SK-N-SH (cell line): ENCODE measurements at regions not wholly inside any gene's neighbourhood (a gene's known extent, or its start where the extent isn't known, plus 50 kb on each side); places are given as distances from the start of the nearest gene placed in this dataset.

Source experiments
- CTCF ChIA-PET: fragments of 300-600, 350-600 bp; formaldehyde crosslinking; extraction: SDS; loops from one replicate; lab custom pipeline; 2021; lab: Yijun Ruan, JAX
- POLR2A ChIA-PET: fragments of 350-600 bp; sonication (Branson Sonifier 250); formaldehyde crosslinking; extraction: SDS; loops from one replicate; lab custom pipeline; 2020; ENCODE audit warnings: antibody characterized with exemption, inconsistent platforms; lab: Yijun Ruan, JAX
- DNase-seq: peaks from one replicate; pipeline ENCODE4 v3.0.0; 2012
- H2AFZ ChIP-seq: fragments of 200-600 bp; sonication (generic); 2 replicates; pipeline ENCODE4 v1.8.1; 2016; ENCODE audit warnings: antibody characterized with exemption, mild to moderate bottlenecking, low read depth
- H3F3A ChIP-seq: fragments of 200-600 bp; sonication (generic); replicated peaks from 2 replicates; pipeline ENCODE3; 2016; ENCODE audit warnings: antibody characterized with exemption, mild to moderate bottlenecking; ENCODE audit not compliant: insufficient read depth
- H3K27ac ChIP-seq, 2 experiments: fragments of 200-500 bp in 1 of 2; fragments of 200-600 bp in 1 of 2; sonication (Bioruptor generic) in 1 of 2; sonication (generic), shearing (Covaris generic) in 1 of 2; 2 replicates each; pipeline versions ENCODE4 v1.5.1 to v1.6.1; 2014 to 2016; ENCODE audit warnings: low read depth in 2 of 2, inconsistent platforms in 1 of 2, low read length in 1 of 2, mild to moderate bottlenecking in 1 of 2, mixed read lengths in 1 of 2
- H3K27me3 ChIP-seq: fragments of 200-600 bp; sonication (generic), shearing (Covaris generic); 2 replicates; pipeline ENCODE4 v1.6.1; 2016; ENCODE audit warnings: mixed run types; ENCODE audit not compliant: insufficient read depth
- H3K36me3 ChIP-seq, 2 experiments: fragments of 200-500 bp in 1 of 2; fragments of 200-600 bp in 1 of 2; sonication (Bioruptor generic) in 1 of 2; sonication (generic) in 1 of 2; replicated peaks in 1 of 2; 2 replicates each; pipeline versions ENCODE3 to v1.5.1; 2014 to 2016; ENCODE audit warnings: low read length in 1 of 2, mild to moderate bottlenecking in 1 of 2; ENCODE audit not compliant: insufficient read depth in 2 of 2, control insufficient read depth in 1 of 2
- H3K4me1 ChIP-seq, 2 experiments: fragments of 200-500 bp in 1 of 2; fragments of 200-600 bp in 1 of 2; sonication (Bioruptor generic) in 1 of 2; sonication (generic), shearing (Covaris generic) in 1 of 2; 2 replicates each; pipeline versions ENCODE4 v1.5.1 to v1.6.1; 2014 to 2016; ENCODE audit warnings: low read depth in 1 of 2, low read length in 1 of 2, mixed run types in 1 of 2; ENCODE audit not compliant: insufficient read depth in 2 of 2, control insufficient read depth in 1 of 2
- H3K4me2 ChIP-seq: fragments of 200-600 bp; sonication (generic), shearing (Covaris generic); 2 replicates; pipeline ENCODE4 v1.6.1; 2017; ENCODE audit warnings: mixed run types
- H3K4me3 ChIP-seq, 2 experiments: fragments of 200-500 bp in 1 of 2; fragments of 200-600 bp in 1 of 2; sonication (Bioruptor generic) in 1 of 2; sonication (generic), shearing (Covaris generic) in 1 of 2; 2 replicates each; pipeline versions ENCODE4 v1.5.1 to v1.8.1; 2014 to 2016; ENCODE audit warnings: low read depth in 2 of 2, inconsistent platforms in 1 of 2, low read length in 1 of 2, mild to moderate bottlenecking in 1 of 2, mixed read lengths in 1 of 2, moderate library complexity in 1 of 2
- H3K79me2 ChIP-seq: fragments of 200-600 bp; sonication (generic); 2 replicates; pipeline ENCODE4 v1.8.1; 2017; ENCODE audit warnings: mild to moderate bottlenecking; ENCODE audit not compliant: insufficient read depth
- H3K9ac ChIP-seq: fragments of 200-600 bp; sonication (generic); 2 replicates; pipeline ENCODE4 v1.6.1; 2017; ENCODE audit warnings: mixed run types
- H3K9me2 ChIP-seq: fragments of 200-600 bp; sonication (generic); 2 replicates; pipeline ENCODE4 v1.6.1; 2017; ENCODE audit warnings: mixed run types
- H3K9me3 ChIP-seq: fragments of 200-600 bp; sonication (generic); 2 replicates; pipeline ENCODE4 v1.6.1; 2017; ENCODE audit warnings: mixed run types, mild to moderate bottlenecking, moderate library complexity
- H4K20me1 ChIP-seq: fragments of 200-600 bp; sonication (generic); 2 replicates; pipeline ENCODE4 v1.6.1; 2017; ENCODE audit warnings: mild to moderate bottlenecking, mixed run types; ENCODE audit not compliant: insufficient read depth
- CHD2 ChIP-seq: fragments of 150-350 bp; IDR thresholded peaks from 2 replicates; pipeline ENCODE4 v1.6.1; 2018; ENCODE audit warnings: low read length; ENCODE audit not compliant: partially characterized antibody
- ELF1 ChIP-seq: IDR thresholded peaks from 2 replicates; pipeline ENCODE4 v1.4.0; 2012
- FOSL2 ChIP-seq: IDR thresholded peaks from 2 replicates; pipeline ENCODE4 v1.4.0; 2012; ENCODE audit warnings: low read depth, mild to moderate bottlenecking, moderate library complexity, borderline replicate concordance
- FOXM1 ChIP-seq: IDR thresholded peaks from 2 replicates; pipeline ENCODE4 v1.4.0; 2012; ENCODE audit warnings: low read depth, mild to moderate bottlenecking
- GABPA ChIP-seq: IDR thresholded peaks from 2 replicates; pipeline ENCODE4 v1.4.0; 2012; ENCODE audit warnings: low read depth, mild to moderate bottlenecking
- GATA2 ChIP-seq: sonication (generic); formaldehyde crosslinking; IDR thresholded peaks from 2 replicates; pipeline ENCODE4 v1.5.0; 2020; ENCODE audit warnings: mild to moderate bottlenecking, missing genetic modification reagents
- IRF3 ChIP-seq: fragments of 150-350 bp; IDR thresholded peaks from 2 replicates; pipeline ENCODE4 v1.6.1; 2016; ENCODE audit warnings: mild to moderate bottlenecking, low read depth, low read length
- JUND ChIP-seq: IDR thresholded peaks from 2 replicates; pipeline ENCODE4 v1.4.0; 2012
- NFIC ChIP-seq: IDR thresholded peaks from 2 replicates; pipeline ENCODE4 v1.4.0; 2012; ENCODE audit warnings: borderline replicate concordance
- POLR2AphosphoS5 ChIP-seq: IDR thresholded peaks from 2 replicates; pipeline ENCODE4 v1.6.1; 2012; ENCODE audit warnings: low read depth, low read length
- RAD21 ChIP-seq: IDR thresholded peaks from 2 replicates; pipeline ENCODE4 v1.6.1; 2012; ENCODE audit warnings: mild to moderate bottlenecking, low read length
- RCOR1 ChIP-seq: fragments of 150-350 bp; IDR thresholded peaks from 2 replicates; pipeline ENCODE4 v1.6.1; 2017; ENCODE audit warnings: antibody characterized with exemption, low read length
- RXRA ChIP-seq: IDR thresholded peaks from 2 replicates; pipeline ENCODE4 v1.4.0; 2012; ENCODE audit warnings: low read depth, mild to moderate bottlenecking, borderline replicate concordance
- SIN3A ChIP-seq: IDR thresholded peaks from 2 replicates; pipeline ENCODE4 v1.6.1; 2012; ENCODE audit warnings: low read depth, mild to moderate bottlenecking, low read length, moderate library complexity, borderline replicate concordance
- TCF12 ChIP-seq: IDR thresholded peaks from 2 replicates; pipeline ENCODE4 v1.4.0; 2012
- USF1 ChIP-seq: IDR thresholded peaks from 2 replicates; pipeline ENCODE4 v1.4.0; 2012; ENCODE audit warnings: low read depth, borderline replicate concordance
- USF2 ChIP-seq: fragments of 150-350 bp; IDR thresholded peaks from 2 replicates; pipeline ENCODE4 v1.6.1; 2017; ENCODE audit warnings: antibody characterized with exemption, low read length, low read depth, borderline replicate concordance
- WGBS: methylation state at CpG from one replicate; pipeline ENCODE4 v1.1.6; 2017; ENCODE audit warnings: low lambda C conversion rate; 5-methylcytosine and 5-hydroxymethylcytosine counted together

- POLR2A ChIA-PET, result no interaction called here
- H3K27me3 ChIP-seq, result peaks cover 8% of the 10 kb centered on the region; the same call in 1 of the 2 replicates
- CTCF ChIA-PET, result no interaction called here
- H3K4me2 ChIP-seq, result no peak overlapping the region
- no peak overlapping the region for H3K4me3 ChIP-seq
- H3K9ac ChIP-seq, result no peak overlapping the region
- no peaks in the 10 kb centered on the region for H4K20me1 ChIP-seq
- H3K9me2 ChIP-seq, result no peaks in the 10 kb centered on the region
- H3K79me2 ChIP-seq, result no peaks in the 10 kb centered on the region
- no peaks in the 10 kb centered on the region for H3K36me3 ChIP-seq
- DNase-seq, result no peak
- H3K27ac ChIP-seq, result no peak overlapping the region
- WGBS, result 4% methylated on average over 3 of the region's 3 CpGs
- no peaks in the 10 kb centered on the region for H3K9me3 ChIP-seq
- TF ChIP-seq IRF3 (no peak), GATA2 (no peak), GABPA (no peak), ELF1 (no peak)
- TF ChIP-seq, all 33 proteins: peak for 0
- no peak overlapping the region for H2AFZ ChIP-seq
- no peaks in the 10 kb centered on the region for H3F3A ChIP-seq
- H3K4me1 ChIP-seq, result no peaks in the 10 kb centered on the region
Observed at GRCh38 chr17:6358131-6358530, 76.8 kb downstream of the AIPL1 start.

DNA sequence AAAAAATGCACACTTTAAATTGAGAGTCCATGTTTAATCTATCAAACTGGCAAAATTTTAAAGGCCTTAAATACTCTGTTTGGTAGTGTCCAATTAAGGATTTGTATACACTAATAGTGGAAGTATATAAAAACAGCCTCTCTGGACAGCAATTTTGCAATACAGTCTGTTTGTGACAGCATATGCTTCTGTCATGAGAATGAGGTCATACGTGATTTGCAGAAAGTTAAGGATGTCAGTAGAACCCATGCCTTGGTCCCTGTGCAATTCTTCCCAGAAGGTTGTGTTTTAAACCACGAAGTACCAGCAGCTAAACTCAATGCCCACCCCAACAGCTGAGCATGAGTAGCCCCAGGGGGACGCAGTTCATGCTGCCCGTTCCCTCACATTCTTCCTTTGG, 78.4 kb downstream of the AIPL1 start:
- no peaks in the 10 kb centered on the region for H3K4me1 ChIP-seq
- H3F3A ChIP-seq, result no peaks in the 10 kb centered on the region
- DNase-seq, result no peak
- H3K4me3 ChIP-seq, result no peak overlapping the region
- no peak overlapping the region for H2AFZ ChIP-seq
- no peaks in the 10 kb centered on the region for H3K79me2 ChIP-seq
- no peaks in the 10 kb centered on the region for H4K20me1 ChIP-seq
- no peaks in the 10 kb centered on the region for H3K36me3 ChIP-seq
- ChIA-PET CTCF (no interaction called here), POLR2A (no interaction called here)
- H3K9me2 ChIP-seq, result no peaks in the 10 kb centered on the region
- H3K4me2 ChIP-seq, result no peak overlapping the region
- no peak for TF ChIP-seq RXRA
- TF ChIP-seq ELF1, result no peak
- no peak for TF ChIP-seq USF1
- no peak for TF ChIP-seq RAD21
- TF ChIP-seq NFIC, result no peak
- no peak for TF ChIP-seq FOSL2
- no peak for TF ChIP-seq SIN3A
- TF ChIP-seq TCF12, result no peak
- no peak for TF ChIP-seq USF2
- no peak for TF ChIP-seq RCOR1
- no peak for TF ChIP-seq JUND
- TF ChIP-seq POLR2AphosphoS5, result no peak
- TF ChIP-seq CHD2, result no peak
- no peak for TF ChIP-seq FOXM1
- TF ChIP-seq IRF3, result no peak
- no peaks in the 10 kb centered on the region; the same call in 1 of the 2 replicates for H3K27me3 ChIP-seq
- 12% methylated on average over 4 of the region's 4 CpGs for WGBS
- H3K9ac ChIP-seq, result no peak overlapping the region
- no peaks in the 10 kb centered on the region for H3K9me3 ChIP-seq
- no peak overlapping the region for H3K27ac ChIP-seq
